GM23338 (cell line): ENCODE measurements at regions not wholly inside any gene's neighbourhood (a gene's known extent, or its start where the extent isn't known, plus 50 kb on each side); places are given as distances from the start of the nearest gene placed in this dataset.

ENCODE experiments used
- ATAC-seq: fragments of 200-7000 bp; cut with Tn5 transposase; 3 replicates; pipeline ENCODE4 v1.9.1; 2020
- DNase-seq: peaks from one replicate; pipeline ENCODE4 v3.0.0-alpha.2; 2015; ENCODE audit warnings: low spot score
- H2AFZ ChIP-seq: fragments of 200-600 bp; sonication (generic); 2 replicates; pipeline ENCODE4 v1.8.0; 2016; ENCODE audit warnings: antibody characterized with exemption, mild to moderate bottlenecking, moderate library complexity
- H3F3A ChIP-seq: fragments of 200-600 bp; sonication (generic); replicated peaks from 2 replicates; pipeline ENCODE4 v1.8.0; 2017; ENCODE audit warnings: antibody characterized with exemption, mixed run types, low read depth
- H3K27ac ChIP-seq: fragments of 200-600 bp; sonication (generic); 2 replicates; pipeline ENCODE4 v1.6.1; 2016; ENCODE audit warnings: low read depth
- H3K27me3 ChIP-seq: fragments of 200-600 bp; sonication (generic); 2 replicates; pipeline ENCODE4 v1.8.0; 2016; ENCODE audit warnings: mild to moderate bottlenecking, mixed run types, moderate library complexity; ENCODE audit not compliant: insufficient read depth
- H3K36me3 ChIP-seq: fragments of 200-600 bp; sonication (generic); 2 replicates; pipeline ENCODE4 v1.8.0; 2016; ENCODE audit warnings: mild to moderate bottlenecking; ENCODE audit not compliant: insufficient read depth
- H3K4me1 ChIP-seq: fragments of 200-600 bp; sonication (generic); 2 replicates; pipeline ENCODE4 v1.8.0; 2016; ENCODE audit warnings: mild to moderate bottlenecking, moderate library complexity; ENCODE audit not compliant: insufficient read depth
- H3K4me2 ChIP-seq: fragments of 200-600 bp; sonication (generic); 2 replicates; pipeline ENCODE4 v1.7.1; 2017; ENCODE audit warnings: mixed run types
- H3K4me3 ChIP-seq: fragments of 200-600 bp; sonication (generic); 2 replicates; pipeline ENCODE4 v1.6.1; 2016; ENCODE audit warnings: mixed run types
- H3K79me2 ChIP-seq: fragments of 200-600 bp; sonication (generic); replicated peaks from 2 replicates; pipeline ENCODE4 v1.8.0; 2017; ENCODE audit warnings: mild to moderate bottlenecking; ENCODE audit not compliant: insufficient read depth
- H3K9me2 ChIP-seq: fragments of 200-600 bp; sonication (generic); 2 replicates; pipeline ENCODE4 v1.8.0; 2017; ENCODE audit not compliant: insufficient read depth
- H4K20me1 ChIP-seq: fragments of 200-600 bp; sonication (generic); replicated peaks from 2 replicates; pipeline ENCODE4 v1.8.0; 2017; ENCODE audit warnings: mild to moderate bottlenecking; ENCODE audit not compliant: insufficient read depth
- H3K27ac Mint-ChIP-seq: 2 replicates; pipeline ENCODE4 v1.8.0; 2020; ENCODE audit warnings: inconsistent platforms, mild to moderate bottlenecking, moderate library complexity, mixed read lengths
- H3K27me3 Mint-ChIP-seq: 3 replicates; pipeline ENCODE4 v1.8.0; 2022; ENCODE audit warnings: low read depth, mild to moderate bottlenecking, moderate library complexity, mixed read lengths, inconsistent platforms; ENCODE audit not compliant: insufficient read depth, poor library complexity
- H3K36me3 Mint-ChIP-seq: 3 replicates; pipeline ENCODE4 v1.8.0; 2021; ENCODE audit warnings: low read depth, mild to moderate bottlenecking, inconsistent platforms, moderate library complexity, mixed read lengths
- H3K4me1 Mint-ChIP-seq: 3 replicates; pipeline ENCODE4 v1.8.0; 2020; ENCODE audit warnings: mild to moderate bottlenecking, inconsistent platforms, mixed read lengths
- H3K4me3 Mint-ChIP-seq: 3 replicates; pipeline ENCODE4 v1.8.0; 2021; ENCODE audit warnings: moderate library complexity, mild to moderate bottlenecking, inconsistent platforms, mixed read lengths
- H3K9me3 Mint-ChIP-seq: 3 replicates; pipeline ENCODE4 v1.8.0; 2020; ENCODE audit warnings: moderate library complexity, mild to moderate bottlenecking, inconsistent platforms, mixed read lengths
- CREB1 ChIP-seq: fragments of 250-450 bp; sonication (Bioruptor Pico); IDR thresholded peaks from 2 replicates; pipeline ENCODE4 v1.5.0; 2020; ENCODE audit warnings: low read depth, mild to moderate bottlenecking, moderate library complexity
- ETS1 ChIP-seq: IDR thresholded peaks from 2 replicates; pipeline ENCODE4 v1.6.1; 2016; ENCODE audit warnings: antibody characterized with exemption
- EZH2phosphoT487 ChIP-seq: fragments of 200-600 bp; sonication (generic); IDR thresholded peaks from one replicate; pipeline ENCODE4 v1.8.1; 2018; ENCODE audit warnings: antibody characterized with exemption; ENCODE audit not compliant: unreplicated experiment
- JUNB ChIP-seq: IDR thresholded peaks from one replicate; pipeline ENCODE4 v1.6.1; 2016; ENCODE audit warnings: antibody characterized with exemption; ENCODE audit not compliant: unreplicated experiment
- NANOG ChIP-seq: IDR thresholded peaks from 2 replicates; pipeline ENCODE4 v1.6.1; 2016; ENCODE audit warnings: antibody characterized with exemption, borderline replicate concordance
- POLR2AphosphoS5 ChIP-seq: IDR thresholded peaks from 2 replicates; pipeline ENCODE4 v1.6.1; 2016; ENCODE audit warnings: antibody characterized with exemption, low read depth
- STAT1 ChIP-seq: IDR thresholded peaks from one replicate; pipeline ENCODE4 v1.6.1; 2016; ENCODE audit warnings: antibody characterized with exemption; ENCODE audit not compliant: unreplicated experiment
- ZNF114 ChIP-seq: fragments of 250-450 bp; sonication (Bioruptor Pico); IDR thresholded peaks from 2 replicates; pipeline ENCODE4 v1.5.0; 2020; ENCODE audit warnings: mild to moderate bottlenecking, moderate library complexity
- ZNF331 ChIP-seq: fragments of 250-450 bp; sonication (Bioruptor Pico); IDR thresholded peaks from 2 replicates; pipeline ENCODE4 v1.5.0; 2020; ENCODE audit warnings: low read depth, mild to moderate bottlenecking, moderate library complexity
- TF ChIP-seq, protein P1 (sequence below): IDR thresholded peaks from one replicate; pipeline ENCODE4 v1.6.1; 2018; ENCODE audit warnings: antibody characterized with exemption; ENCODE audit not compliant: unreplicated experiment
- TF ChIP-seq, protein P2 (sequence below): fragments of 250-450 bp; sonication (Bioruptor Pico); IDR thresholded peaks from 2 replicates; pipeline ENCODE4 v1.5.0; 2020; ENCODE audit warnings: mild to moderate bottlenecking, moderate library complexity

DNA sequence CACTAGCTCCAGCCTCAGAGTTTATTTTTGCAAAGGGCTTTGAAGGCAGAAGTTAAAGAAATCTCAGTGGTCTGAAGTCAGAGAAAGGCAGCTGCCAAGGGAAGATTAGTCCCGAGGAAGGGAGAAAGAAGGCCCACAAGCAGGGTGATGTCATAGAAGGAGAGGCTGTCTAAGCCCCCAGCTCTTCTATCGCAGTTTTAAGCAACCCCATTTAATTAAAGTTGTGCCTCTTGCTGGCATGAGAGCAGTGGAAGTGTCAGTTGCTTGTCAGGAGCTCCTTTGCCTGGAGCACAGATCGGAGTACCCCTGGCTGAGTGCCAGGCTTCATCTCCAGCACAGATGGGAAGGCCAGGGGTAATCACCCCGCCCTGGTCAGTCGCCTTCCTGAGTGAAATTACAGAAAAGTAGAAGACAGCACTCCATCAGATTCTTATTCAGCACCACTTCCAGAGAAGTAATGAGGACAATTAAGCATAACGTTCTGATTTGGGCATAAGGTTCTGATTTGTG lies 530.7 kb downstream of the EPHB1 start:
- no peaks in the 10 kb centered on the region for H4K20me1 ChIP-seq
- H3K27ac ChIP-seq, result no peak overlapping the region
- H3K4me3 ChIP-seq, result no peak overlapping the region
- no peaks in the 10 kb centered on the region for H3K4me1 ChIP-seq
- ATAC-seq, result no peak
- Mint-ChIP-seq H3K27me3 (peaks cover 1% of the 10 kb centered on the region), H3K9me3 (no peaks in the 10 kb centered on the region), H3K27ac (no peak overlapping the region), H3K4me1 (no peaks in the 10 kb centered on the region), H3K36me3 (no peaks in the 10 kb centered on the region), H3K4me3 (no peak overlapping the region)
- peaks cover 21% of the 10 kb centered on the region; the same call in 1 of the 2 replicates for H3K9me2 ChIP-seq
- DNase-seq, result no peak
- TF ChIP-seq ZNF114 (no peak), ETS1 (no peak)
- H3F3A ChIP-seq, result no peaks in the 10 kb centered on the region
- H3K4me2 ChIP-seq, result no peak overlapping the region
- no peak overlapping the region for H2AFZ ChIP-seq
- H3K36me3 ChIP-seq, result no peaks in the 10 kb centered on the region
- H3K27me3 ChIP-seq, result no peaks in the 10 kb centered on the region
- no peaks in the 10 kb centered on the region for H3K79me2 ChIP-seq

GRCh38 chr3:135326851-135327250 lies 531.8 kb downstream of the EPHB1 start:
- H3K36me3 Mint-ChIP-seq, result no peaks in the 10 kb centered on the region
- H3K4me1 Mint-ChIP-seq, result no peaks in the 10 kb centered on the region

More at GRCh38 chr3:135326851-135327250, 531.8 kb downstream of the EPHB1 start:
- Mint-ChIP-seq H3K27me3 (peaks cover 1% of the 10 kb centered on the region), H3K27ac (no peak overlapping the region), H3K4me3 (no peak overlapping the region), H3K9me3 (no peaks in the 10 kb centered on the region)
- Histone ChIP-seq H3K4me2 (no peak overlapping the region), H3K79me2 (no peaks in the 10 kb centered on the region), H3K36me3 (no peaks in the 10 kb centered on the region), H3F3A (no peaks in the 10 kb centered on the region), H3K9me2 (peaks cover 21% of the 10 kb centered on the region; the same call in 1 of the 2 replicates), H3K4me1 (no peaks in the 10 kb centered on the region), H3K27ac (no peak overlapping the region), H2AFZ (no peak overlapping the region), H4K20me1 (no peaks in the 10 kb centered on the region), H3K4me3 (no peak overlapping the region), H3K27me3 (no peaks in the 10 kb centered on the region)
- no peak for ATAC-seq
- no peak for DNase-seq
- no peak for TF ChIP-seq POLR2AphosphoS5
- no peak for TF ChIP-seq CREB1 (CRISPR knock-in tag)
- TF ChIP-seq ZNF331, result no peak
- no peak for TF ChIP-seq JUNB
- TF ChIP-seq, protein P1, sequence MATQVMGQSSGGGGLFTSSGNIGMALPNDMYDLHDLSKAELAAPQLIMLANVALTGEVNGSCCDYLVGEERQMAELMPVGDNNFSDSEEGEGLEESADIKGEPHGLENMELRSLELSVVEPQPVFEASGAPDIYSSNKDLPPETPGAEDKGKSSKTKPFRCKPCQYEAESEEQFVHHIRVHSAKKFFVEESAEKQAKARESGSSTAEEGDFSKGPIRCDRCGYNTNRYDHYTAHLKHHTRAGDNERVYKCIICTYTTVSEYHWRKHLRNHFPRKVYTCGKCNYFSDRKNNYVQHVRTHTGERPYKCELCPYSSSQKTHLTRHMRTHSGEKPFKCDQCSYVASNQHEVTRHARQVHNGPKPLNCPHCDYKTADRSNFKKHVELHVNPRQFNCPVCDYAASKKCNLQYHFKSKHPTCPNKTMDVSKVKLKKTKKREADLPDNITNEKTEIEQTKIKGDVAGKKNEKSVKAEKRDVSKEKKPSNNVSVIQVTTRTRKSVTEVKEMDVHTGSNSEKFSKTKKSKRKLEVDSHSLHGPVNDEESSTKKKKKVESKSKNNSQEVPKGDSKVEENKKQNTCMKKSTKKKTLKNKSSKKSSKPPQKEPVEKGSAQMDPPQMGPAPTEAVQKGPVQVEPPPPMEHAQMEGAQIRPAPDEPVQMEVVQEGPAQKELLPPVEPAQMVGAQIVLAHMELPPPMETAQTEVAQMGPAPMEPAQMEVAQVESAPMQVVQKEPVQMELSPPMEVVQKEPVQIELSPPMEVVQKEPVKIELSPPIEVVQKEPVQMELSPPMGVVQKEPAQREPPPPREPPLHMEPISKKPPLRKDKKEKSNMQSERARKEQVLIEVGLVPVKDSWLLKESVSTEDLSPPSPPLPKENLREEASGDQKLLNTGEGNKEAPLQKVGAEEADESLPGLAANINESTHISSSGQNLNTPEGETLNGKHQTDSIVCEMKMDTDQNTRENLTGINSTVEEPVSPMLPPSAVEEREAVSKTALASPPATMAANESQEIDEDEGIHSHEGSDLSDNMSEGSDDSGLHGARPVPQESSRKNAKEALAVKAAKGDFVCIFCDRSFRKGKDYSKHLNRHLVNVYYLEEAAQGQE, result no peak
- TF ChIP-seq ETS1, result no peak
- no peak for TF ChIP-seq EZH2phosphoT487
- TF ChIP-seq ZNF114, result no peak
- TF ChIP-seq, protein P2, sequence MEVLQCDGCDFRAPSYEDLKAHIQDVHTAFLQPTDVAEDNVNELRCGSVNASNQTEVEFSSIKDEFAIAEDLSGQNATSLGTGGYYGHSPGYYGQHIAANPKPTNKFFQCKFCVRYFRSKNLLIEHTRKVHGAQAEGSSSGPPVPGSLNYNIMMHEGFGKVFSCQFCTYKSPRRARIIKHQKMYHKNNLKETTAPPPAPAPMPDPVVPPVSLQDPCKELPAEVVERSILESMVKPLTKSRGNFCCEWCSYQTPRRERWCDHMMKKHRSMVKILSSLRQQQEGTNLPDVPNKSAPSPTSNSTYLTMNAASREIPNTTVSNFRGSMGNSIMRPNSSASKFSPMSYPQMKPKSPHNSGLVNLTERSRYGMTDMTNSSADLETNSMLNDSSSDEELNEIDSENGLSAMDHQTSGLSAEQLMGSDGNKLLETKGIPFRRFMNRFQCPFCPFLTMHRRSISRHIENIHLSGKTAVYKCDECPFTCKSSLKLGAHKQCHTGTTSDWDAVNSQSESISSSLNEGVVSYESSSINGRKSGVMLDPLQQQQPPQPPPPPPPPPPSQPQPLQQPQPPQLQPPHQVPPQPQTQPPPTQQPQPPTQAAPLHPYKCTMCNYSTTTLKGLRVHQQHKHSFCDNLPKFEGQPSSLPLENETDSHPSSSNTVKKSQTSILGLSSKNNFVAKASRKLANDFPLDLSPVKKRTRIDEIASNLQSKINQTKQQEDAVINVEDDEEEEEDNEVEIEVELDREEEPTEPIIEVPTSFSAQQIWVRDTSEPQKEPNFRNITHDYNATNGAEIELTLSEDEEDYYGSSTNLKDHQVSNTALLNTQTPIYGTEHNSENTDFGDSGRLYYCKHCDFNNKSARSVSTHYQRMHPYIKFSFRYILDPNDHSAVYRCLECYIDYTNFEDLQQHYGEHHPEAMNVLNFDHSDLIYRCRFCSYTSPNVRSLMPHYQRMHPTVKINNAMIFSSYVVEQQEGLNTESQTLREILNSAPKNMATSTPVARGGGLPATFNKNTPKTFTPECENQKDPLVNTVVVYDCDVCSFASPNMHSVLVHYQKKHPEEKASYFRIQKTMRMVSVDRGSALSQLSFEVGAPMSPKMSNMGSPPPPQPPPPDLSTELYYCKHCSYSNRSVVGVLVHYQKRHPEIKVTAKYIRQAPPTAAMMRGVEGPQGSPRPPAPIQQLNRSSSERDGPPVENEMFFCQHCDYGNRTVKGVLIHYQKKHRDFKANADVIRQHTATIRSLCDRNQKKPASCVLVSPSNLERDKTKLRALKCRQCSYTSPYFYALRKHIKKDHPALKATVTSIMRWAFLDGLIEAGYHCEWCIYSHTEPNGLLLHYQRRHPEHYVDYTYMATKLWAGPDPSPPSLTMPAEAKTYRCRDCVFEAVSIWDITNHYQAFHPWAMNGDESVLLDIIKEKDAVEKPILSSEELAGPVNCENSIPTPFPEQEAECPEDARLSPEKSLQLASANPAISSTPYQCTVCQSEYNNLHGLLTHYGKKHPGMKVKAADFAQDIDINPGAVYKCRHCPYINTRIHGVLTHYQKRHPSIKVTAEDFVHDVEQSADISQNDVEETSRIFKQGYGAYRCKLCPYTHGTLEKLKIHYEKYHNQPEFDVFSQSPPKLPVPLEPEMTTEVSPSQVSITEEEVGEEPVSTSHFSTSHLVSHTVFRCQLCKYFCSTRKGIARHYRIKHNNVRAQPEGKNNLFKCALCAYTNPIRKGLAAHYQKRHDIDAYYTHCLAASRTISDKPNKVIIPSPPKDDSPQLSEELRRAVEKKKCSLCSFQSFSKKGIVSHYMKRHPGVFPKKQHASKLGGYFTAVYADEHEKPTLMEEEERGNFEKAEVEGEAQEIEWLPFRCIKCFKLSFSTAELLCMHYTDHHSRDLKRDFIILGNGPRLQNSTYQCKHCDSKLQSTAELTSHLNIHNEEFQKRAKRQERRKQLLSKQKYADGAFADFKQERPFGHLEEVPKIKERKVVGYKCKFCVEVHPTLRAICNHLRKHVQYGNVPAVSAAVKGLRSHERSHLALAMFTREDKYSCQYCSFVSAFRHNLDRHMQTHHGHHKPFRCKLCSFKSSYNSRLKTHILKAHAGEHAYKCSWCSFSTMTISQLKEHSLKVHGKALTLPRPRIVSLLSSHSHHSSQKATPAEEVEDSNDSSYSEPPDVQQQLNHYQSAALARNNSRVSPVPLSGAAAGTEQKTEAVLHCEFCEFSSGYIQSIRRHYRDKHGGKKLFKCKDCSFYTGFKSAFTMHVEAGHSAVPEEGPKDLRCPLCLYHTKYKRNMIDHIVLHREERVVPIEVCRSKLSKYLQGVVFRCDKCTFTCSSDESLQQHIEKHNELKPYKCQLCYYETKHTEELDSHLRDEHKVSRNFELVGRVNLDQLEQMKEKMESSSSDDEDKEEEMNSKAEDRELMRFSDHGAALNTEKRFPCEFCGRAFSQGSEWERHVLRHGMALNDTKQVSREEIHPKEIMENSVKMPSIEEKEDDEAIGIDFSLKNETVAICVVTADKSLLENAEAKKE, result no peak
- TF ChIP-seq STAT1, result no peak
- no peak for TF ChIP-seq NANOG
